ENCODE measurements at regions not wholly inside any gene's neighbourhood (a gene's known extent, or its start where the extent isn't known, plus 50 kb on each side); places are given as distances from the start of the nearest gene placed in this dataset.

- no peak for TF ChIP-seq POLR2AphosphoS5 (IDR thresholded peaks at IDR 0.05)
- TF ChIP-seq POLR2A (IDR thresholded peaks at IDR 0.05): no peak
- peak in 3 of 6 experiments; percentile 24 to 40 (median 25) for TF ChIP-seq CTCF (IDR thresholded peaks at IDR 0.05)
- no peak for TF ChIP-seq EP300 (IDR thresholded peaks at IDR 0.05)
Observed at GRCh38 chrX:86946569-86946968, 571.0 kb upstream of the KLHL4 start.

All from upper lobe of left lung (tissue), 4 donors.